Muscle layer of duodenum (tissue), 2 donors: ENCODE measurements at regions not wholly inside any gene's neighbourhood (a gene's known extent, or its start where the extent isn't known, plus 50 kb on each side); places are given as distances from the start of the nearest gene placed in this dataset.

ENCODE experiments used
- H3K27ac ChIP-seq: one replicate; pipeline ENCODE4 v1.7.0; 2013; ENCODE audit warnings: mild to moderate bottlenecking, low read length
- H3K27me3 ChIP-seq: one replicate; pipeline ENCODE4 v1.7.0; 2013; ENCODE audit warnings: low read depth, mild to moderate bottlenecking, control low read depth, low read length
- H3K36me3 ChIP-seq, 2 donors: one replicate each; pipeline ENCODE4 v1.7.0; 2013; ENCODE audit warnings: low read length in 2 of 2, control low read depth in 1 of 2, mild to moderate bottlenecking in 1 of 2; ENCODE audit not compliant: insufficient read depth in 2 of 2, control insufficient read depth in 1 of 2
- H3K4me1 ChIP-seq, 2 donors: one replicate each; pipeline ENCODE4 v1.7.0; 2013; ENCODE audit warnings: low read length in 2 of 2, mild to moderate bottlenecking in 2 of 2, control low read depth in 1 of 2, moderate library complexity in 1 of 2; ENCODE audit not compliant: insufficient read depth in 2 of 2, control insufficient read depth in 1 of 2
- H3K4me3 ChIP-seq, 2 donors: one replicate each; pipeline ENCODE4 v1.7.0; 2013; ENCODE audit warnings: low read length in 2 of 2, low read depth in 1 of 2, mild to moderate bottlenecking in 1 of 2
- H3K9me3 ChIP-seq, 2 donors: one replicate each; pipeline ENCODE4 v1.7.0; 2013; ENCODE audit warnings: low read length in 2 of 2, control low read depth in 1 of 2, mild to moderate bottlenecking in 1 of 2; ENCODE audit not compliant: control insufficient read depth in 1 of 2
- donor health status: healthy.

GRCh38 chr19:29305268-29305667 lies 92.3 kb upstream of the UQCRFS1 start:
- Histone ChIP-seq H3K27ac (no peak overlapping the region), H3K4me3 (no peak overlapping the region), H3K9me3 (no peaks in the 10 kb centered on the region), H3K4me1 (no peaks in the 10 kb centered on the region), H3K36me3 (no peaks in the 10 kb centered on the region), H3K27me3 (no peaks in the 10 kb centered on the region)

- Histone ChIP-seq H3K36me3 (no peaks in the 10 kb centered on the region), H3K4me1 (no peaks in the 10 kb centered on the region), H3K9me3 (no peaks in the 10 kb centered on the region), H3K27me3 (no peaks in the 10 kb centered on the region), H3K4me3 (no peak overlapping the region), H3K27ac (no peak overlapping the region)
These were observed 96.1 kb upstream of the UQCRFS1 start for GRCh38 chr19:29308977-29309590.

GRCh38 chr19:29309637-29310036 lies 96.7 kb upstream of the UQCRFS1 start:
- no peaks in the 10 kb centered on the region for H3K27me3 ChIP-seq

GRCh38 chr19:29311191-29311790 lies 98.3 kb upstream of the UQCRFS1 start:
- Histone ChIP-seq H3K27ac (no peak overlapping the region), H3K36me3 (no peaks in the 10 kb centered on the region), H3K9me3 (no peaks in the 10 kb centered on the region), H3K27me3 (no peaks in the 10 kb centered on the region), H3K4me1 (no peaks in the 10 kb centered on the region), H3K4me3 (no peak overlapping the region)

More at GRCh38 chr19:29309637-29310036, 96.7 kb upstream of the UQCRFS1 start:
- Histone ChIP-seq H3K27ac (no peak overlapping the region), H3K4me1 (no peaks in the 10 kb centered on the region), H3K9me3 (no peaks in the 10 kb centered on the region), H3K4me3 (no peak overlapping the region), H3K36me3 (no peaks in the 10 kb centered on the region)

- Histone ChIP-seq H3K4me3 (no peak overlapping the region), H3K36me3 (no peaks in the 10 kb centered on the region), H3K4me1 (no peaks in the 10 kb centered on the region), H3K27ac (no peak overlapping the region), H3K9me3 (no peaks in the 10 kb centered on the region), H3K27me3 (no peaks in the 10 kb centered on the region)
These were observed 102.7 kb upstream of the UQCRFS1 start for GRCh38 chr19:29315556-29316190.

- Histone ChIP-seq H3K4me1 (no peaks in the 10 kb centered on the region), H3K27ac (no peak overlapping the region), H3K27me3 (no peaks in the 10 kb centered on the region), H3K4me3 (no peak overlapping the region), H3K9me3 (no peaks in the 10 kb centered on the region), H3K36me3 (no peaks in the 10 kb centered on the region)
These were observed 105.6 kb upstream of the UQCRFS1 start for GRCh38 chr19:29318581-29318980.

GRCh38 chr19:29320086-29320485 lies 107.1 kb upstream of the UQCRFS1 start:
- H3K4me1 ChIP-seq = no peaks in the 10 kb centered on the region
- no peaks in the 10 kb centered on the region for H3K27me3 ChIP-seq
- no peak overlapping the region for H3K4me3 ChIP-seq
- H3K36me3 ChIP-seq = no peaks in the 10 kb centered on the region
- H3K9me3 ChIP-seq = no peaks in the 10 kb centered on the region
- no peak overlapping the region for H3K27ac ChIP-seq

- Histone ChIP-seq H3K27ac (no peak overlapping the region), H3K9me3 (no peaks in the 10 kb centered on the region), H3K4me1 (no peaks in the 10 kb centered on the region), H3K36me3 (no peaks in the 10 kb centered on the region), H3K27me3 (no peaks in the 10 kb centered on the region), H3K4me3 (no peak overlapping the region)
These were observed 107.7 kb upstream of the UQCRFS1 start for GRCh38 chr19:29320618-29321017.

- Histone ChIP-seq H3K27ac (no peak overlapping the region), H3K9me3 (no peaks in the 10 kb centered on the region), H3K4me1 (no peaks in the 10 kb centered on the region), H3K4me3 (no peak overlapping the region), H3K27me3 (no peaks in the 10 kb centered on the region), H3K36me3 (no peaks in the 10 kb centered on the region)
These were observed 108.2 kb upstream of the UQCRFS1 start for GRCh38 chr19:29321116-29321515.

GRCh38 chr19:29323021-29323430 lies 110.1 kb upstream of the UQCRFS1 start:
- Histone ChIP-seq H3K9me3 (no peaks in the 10 kb centered on the region), H3K27ac (no peak overlapping the region), H3K4me1 (no peaks in the 10 kb centered on the region), H3K36me3 (no peaks in the 10 kb centered on the region), H3K4me3 (no peak overlapping the region), H3K27me3 (no peaks in the 10 kb centered on the region)

- H3K27ac ChIP-seq = no peak overlapping the region
- H3K36me3 ChIP-seq = no peaks in the 10 kb centered on the region
- H3K27me3 ChIP-seq = no peaks in the 10 kb centered on the region
- no peaks in the 10 kb centered on the region for H3K4me1 ChIP-seq
- no peaks in the 10 kb centered on the region for H3K9me3 ChIP-seq
- H3K4me3 ChIP-seq = no peak overlapping the region
These were observed 110.7 kb upstream of the UQCRFS1 start for GRCh38 chr19:29323440-29324290.
